H7 (cell line): ENCODE measurements at regions not wholly inside any gene's neighbourhood (a gene's known extent, or its start where the extent isn't known, plus 50 kb on each side); places are given as distances from the start of the nearest gene placed in this dataset.

ENCODE experiments used
- DNase-seq: peaks from one replicate; pipeline ENCODE4 v3.0.0; 2012
- H3K27me3 ChIP-seq: 2 replicates; pipeline ENCODE4 v1.6.0; 2011; ENCODE audit warnings: mild to moderate bottlenecking, low read length; ENCODE audit not compliant: control insufficient read depth, insufficient read depth
- H3K36me3 ChIP-seq: replicated peaks from 2 replicates; pipeline ENCODE4 v1.5.1; 2011; ENCODE audit warnings: low read length; ENCODE audit not compliant: control insufficient read depth, insufficient read depth
- H3K4me3 ChIP-seq: 2 replicates; pipeline ENCODE4 v1.5.1; 2011; ENCODE audit warnings: low read depth, mild to moderate bottlenecking, control low read depth, low read length, moderate library complexity; ENCODE audit not compliant: insufficient read depth

GRCh38 chr7:46484906-46485305 is 563.8 kb upstream of the IGFBP3 start:
- no peak overlapping the region for H3K4me3 ChIP-seq
- DNase-seq = no peak
- no peaks in the 10 kb centered on the region for H3K27me3 ChIP-seq
- no peaks in the 10 kb centered on the region for H3K36me3 ChIP-seq

- DNase-seq = no peak
- no peaks in the 10 kb centered on the region for H3K27me3 ChIP-seq
- H3K36me3 ChIP-seq = no peaks in the 10 kb centered on the region
- H3K4me3 ChIP-seq = no peak overlapping the region
Measured at GRCh38 chr7:46480619-46481018, 559.5 kb upstream of the IGFBP3 start.

- Histone ChIP-seq H3K27me3 (no peaks in the 10 kb centered on the region), H3K4me3 (no peak overlapping the region), H3K36me3 (no peaks in the 10 kb centered on the region)
- DNase-seq = no peak
Measured at GRCh38 chr7:46479680-46480079, 558.6 kb upstream of the IGFBP3 start.

DNA sequence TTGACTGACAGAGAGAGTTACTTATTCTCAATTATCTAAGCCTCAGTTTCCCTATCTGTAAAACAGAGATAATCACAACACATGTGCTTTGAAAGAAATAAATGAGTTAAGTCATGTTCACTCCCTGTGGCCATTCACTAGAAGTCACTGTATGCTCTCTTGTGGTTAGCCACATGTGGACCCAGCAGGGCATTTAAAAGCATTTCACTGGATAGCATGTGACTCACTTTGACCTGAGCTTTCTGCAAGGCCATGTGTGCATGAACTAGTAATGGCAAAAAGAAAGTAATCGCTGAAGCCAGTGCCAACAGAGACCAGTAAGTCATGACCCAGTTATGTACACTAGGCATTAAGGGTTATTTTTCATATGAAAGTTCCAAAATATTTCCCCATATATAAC is 557.0 kb upstream of the IGFBP3 start:
- no peak for DNase-seq
- H3K36me3 ChIP-seq = no peaks in the 10 kb centered on the region
- H3K4me3 ChIP-seq = no peak overlapping the region
- no peaks in the 10 kb centered on the region for H3K27me3 ChIP-seq

DNA sequence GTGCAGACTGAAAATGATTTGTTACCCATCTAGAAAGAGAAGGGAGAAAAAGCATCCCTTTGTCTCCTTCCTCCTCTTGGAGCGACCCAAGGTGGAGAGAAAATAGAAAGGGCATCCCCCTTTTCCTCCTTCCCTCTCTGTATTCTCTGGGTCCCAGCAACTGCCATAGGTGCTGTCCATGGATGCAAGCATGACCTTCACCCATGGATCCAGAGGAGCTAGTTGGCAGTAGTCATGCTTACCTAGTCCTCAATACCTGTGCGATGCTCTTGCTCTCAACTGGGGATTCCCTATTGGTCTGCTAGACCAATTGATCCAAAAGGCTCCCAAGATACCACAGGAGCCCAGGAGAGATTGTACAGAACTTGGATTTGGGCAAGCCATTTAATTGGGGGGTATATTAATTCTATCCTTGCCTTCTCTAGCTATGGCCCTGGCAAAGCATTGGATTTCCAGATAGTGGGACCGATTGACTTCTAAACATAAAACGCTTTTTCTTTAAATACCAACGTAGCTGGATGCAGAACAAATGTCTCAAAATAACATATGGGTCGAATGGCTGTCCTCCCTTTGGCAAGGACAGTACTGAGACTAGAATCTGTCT is 547.8 kb upstream of the IGFBP3 start:
- no peak overlapping the region for H3K4me3 ChIP-seq
- DNase-seq = no peak
- no peaks in the 10 kb centered on the region for H3K27me3 ChIP-seq
- H3K36me3 ChIP-seq = no peaks in the 10 kb centered on the region

GRCh38 chr7:46463170-46463569 is 542.1 kb upstream of the IGFBP3 start:
- no peak for DNase-seq
- Histone ChIP-seq H3K27me3 (no peaks in the 10 kb centered on the region), H3K4me3 (no peak overlapping the region)

GRCh38 chr7:46461334-46461777 is 540.3 kb upstream of the IGFBP3 start:
- H3K36me3 ChIP-seq = no peaks in the 10 kb centered on the region
- DNase-seq = no peak
- H3K27me3 ChIP-seq = no peaks in the 10 kb centered on the region
- no peak overlapping the region for H3K4me3 ChIP-seq

More at GRCh38 chr7:46463170-46463569, 542.1 kb upstream of the IGFBP3 start:
- H3K36me3 ChIP-seq = no peaks in the 10 kb centered on the region

GRCh38 chr7:46459942-46460341 is 538.9 kb upstream of the IGFBP3 start:
- Histone ChIP-seq H3K27me3 (no peaks in the 10 kb centered on the region), H3K36me3 (no peaks in the 10 kb centered on the region), H3K4me3 (no peak overlapping the region)
- no peak for DNase-seq

- Histone ChIP-seq H3K4me3 (no peak overlapping the region), H3K36me3 (no peaks in the 10 kb centered on the region), H3K27me3 (no peaks in the 10 kb centered on the region)
- no peak for DNase-seq
Measured at GRCh38 chr7:46454816-46455215, 533.7 kb upstream of the IGFBP3 start.

- Histone ChIP-seq H3K27me3 (no peaks in the 10 kb centered on the region), H3K4me3 (no peak overlapping the region), H3K36me3 (no peaks in the 10 kb centered on the region)
- no peak for DNase-seq
Measured at GRCh38 chr7:46452561-46453135, 531.6 kb upstream of the IGFBP3 start.

DNA sequence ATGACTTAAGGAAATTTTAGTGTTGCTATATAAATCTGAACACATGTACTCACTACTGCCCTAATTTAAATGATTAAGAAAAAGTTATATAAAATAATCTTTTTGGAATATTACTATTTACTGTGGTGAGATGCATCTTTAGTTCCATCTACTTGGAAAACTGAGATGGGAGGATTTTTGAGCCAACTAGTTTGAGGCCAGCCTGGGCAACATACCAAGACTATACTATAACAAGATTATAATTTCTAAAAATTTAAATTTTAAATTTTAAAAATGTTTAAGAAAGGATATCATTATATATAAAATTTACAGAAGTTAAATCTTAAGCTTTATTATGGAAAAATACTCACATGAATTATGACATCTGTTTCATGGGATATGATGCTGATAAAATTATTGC is 530.8 kb upstream of the IGFBP3 start:
- Histone ChIP-seq H3K36me3 (no peaks in the 10 kb centered on the region), H3K27me3 (no peaks in the 10 kb centered on the region), H3K4me3 (no peak overlapping the region)
- no peak for DNase-seq

DNA sequence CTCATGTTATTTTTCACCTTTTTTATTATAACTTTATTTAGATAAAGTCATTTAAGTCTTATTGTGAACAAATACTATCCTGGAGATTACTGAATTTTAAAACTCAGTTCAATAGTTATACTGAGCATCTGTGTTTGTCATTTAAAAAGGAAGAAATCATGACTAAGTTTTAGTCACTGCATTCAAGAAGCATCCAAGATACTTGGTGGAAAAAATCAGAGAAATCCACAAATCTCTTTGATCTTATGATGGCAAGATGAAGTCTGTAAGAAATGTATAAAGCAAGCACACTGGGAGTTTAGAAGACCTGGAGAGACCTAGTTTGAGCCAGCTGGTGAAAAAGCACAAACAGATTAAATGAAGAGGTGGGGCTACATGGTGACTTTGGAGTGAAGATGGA is 529.8 kb upstream of the IGFBP3 start:
- no peak for DNase-seq
- Histone ChIP-seq H3K27me3 (no peaks in the 10 kb centered on the region), H3K36me3 (no peaks in the 10 kb centered on the region), H3K4me3 (no peak overlapping the region)

DNA sequence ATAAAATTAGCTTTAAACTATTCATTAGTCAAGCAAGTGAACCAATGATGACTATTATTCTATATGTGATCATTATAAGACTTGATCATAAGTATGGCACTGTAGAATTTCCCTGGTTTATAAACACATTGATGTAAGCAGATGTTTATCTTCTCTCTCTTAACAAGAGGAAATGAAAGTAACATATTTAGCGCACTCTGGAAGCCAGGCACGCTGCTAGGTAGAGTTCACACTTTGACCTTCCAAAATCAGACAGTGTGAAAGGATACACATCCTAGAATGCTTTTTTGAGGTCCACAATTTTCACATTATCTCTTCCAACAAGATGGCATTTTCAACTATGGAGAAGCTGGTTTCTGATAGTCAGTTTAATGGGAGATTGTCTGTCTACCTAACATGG is 529.4 kb upstream of the IGFBP3 start:
- no peak for DNase-seq
- Histone ChIP-seq H3K36me3 (no peaks in the 10 kb centered on the region), H3K27me3 (no peaks in the 10 kb centered on the region), H3K4me3 (no peak overlapping the region)

GRCh38 chr7:46449743-46450142 is 528.7 kb upstream of the IGFBP3 start:
- H3K27me3 ChIP-seq = no peaks in the 10 kb centered on the region
- DNase-seq = no peak
- no peak overlapping the region for H3K4me3 ChIP-seq
- H3K36me3 ChIP-seq = no peaks in the 10 kb centered on the region

GRCh38 chr7:46448478-46448877 is 527.4 kb upstream of the IGFBP3 start:
- Histone ChIP-seq H3K27me3 (no peaks in the 10 kb centered on the region), H3K36me3 (no peaks in the 10 kb centered on the region), H3K4me3 (no peak overlapping the region)
- DNase-seq = no peak

GRCh38 chr7:46446151-46446550 is 525.1 kb upstream of the IGFBP3 start:
- Histone ChIP-seq H3K4me3 (no peak overlapping the region), H3K27me3 (no peaks in the 10 kb centered on the region), H3K36me3 (no peaks in the 10 kb centered on the region)
- DNase-seq = no peak
